IMR-90 (cell line): ENCODE measurements at regions not wholly inside any gene's neighbourhood (a gene's known extent, or its start where the extent isn't known, plus 50 kb on each side); places are given as distances from the start of the nearest gene placed in this dataset.
A peak's percentile ranks its signal among the peaks of the same experiment; 100 is the strongest.

ENCODE experiments used
- ATAC-seq: fragments of 200-7000 bp; cut with Tn5 transposase; 2 replicates; pipeline ENCODE4 v1.9.1; 2020; ENCODE audit warnings: low read depth, mild to moderate bottlenecking, moderate library complexity
- BruUV-seq: library from RNA; stranded (reverse); fragments of 400-500 nt; replicated peaks from 2 replicates; lab custom pipeline; 2021; lab: Mats Ljungman, UMichigan
- CTCF ChIA-PET: fragments of 300-600 bp; formaldehyde crosslinking; extraction: SDS; loops from one replicate; lab custom pipeline; 2021; ENCODE audit warnings: antibody characterized with exemption; lab: Yijun Ruan, JAX
- POLR2A ChIA-PET: fragments of 300-600 bp; sonication (Branson Sonifier 250); formaldehyde crosslinking; loops from one replicate; lab custom pipeline; 2022; ENCODE audit warnings: antibody characterized with exemption; ENCODE audit not compliant: unreplicated experiment; lab: Charles Lee
- DNase-seq: peaks from one replicate; pipeline ENCODE4 v3.0.0; 2013
- H2AFZ ChIP-seq: replicated peaks from 2 replicates; pipeline ENCODE3; 2013; ENCODE audit warnings: low read length, mild to moderate bottlenecking; ENCODE audit not compliant: poor library complexity
- H2AK5ac ChIP-seq: 2 replicates; pipeline ENCODE4 v1.6.1; 2013; ENCODE audit warnings: low read depth, low read length, inconsistent platforms
- H2AK9ac ChIP-seq: replicated peaks from 2 replicates; pipeline ENCODE3; 2013; ENCODE audit warnings: mild to moderate bottlenecking, low read depth, low read length, moderate library complexity; ENCODE audit not compliant: poor library complexity
- H2BK120ac ChIP-seq: 2 replicates; pipeline ENCODE4 v1.6.1; 2013; ENCODE audit warnings: low read depth, low read length, inconsistent platforms
- H2BK15ac ChIP-seq: 3 replicates; pipeline ENCODE4 v1.6.1; 2013; ENCODE audit warnings: low read depth, low read length, inconsistent platforms
- H2BK20ac ChIP-seq: 2 replicates; pipeline ENCODE4 v1.6.1; 2013; ENCODE audit warnings: low read depth, mild to moderate bottlenecking, inconsistent platforms, low read length, moderate library complexity
- H2BK5ac ChIP-seq: 2 replicates; pipeline ENCODE4 v1.6.1; 2013; ENCODE audit warnings: mild to moderate bottlenecking, low read depth, low read length, inconsistent platforms; ENCODE audit not compliant: poor library complexity, severe bottlenecking
- H3K14ac ChIP-seq: replicated peaks from 2 replicates; pipeline ENCODE4 v1.6.1; 2013; ENCODE audit warnings: low read depth, low read length, inconsistent platforms
- H3K18ac ChIP-seq: 2 replicates; pipeline ENCODE4 v1.6.1; 2013; ENCODE audit warnings: low read depth, low read length, control low read depth
- H3K23ac ChIP-seq: 2 replicates; pipeline ENCODE4 v1.6.1; 2013; ENCODE audit warnings: low read depth, low read length, inconsistent platforms
- H3K27ac ChIP-seq: 2 replicates; pipeline ENCODE4 v1.5.1; 2013; ENCODE audit warnings: mild to moderate bottlenecking, control low read depth, low read length; ENCODE audit not compliant: insufficient read depth
- H3K27me3 ChIP-seq: 2 replicates; pipeline ENCODE4 v1.6.1; 2013; ENCODE audit warnings: low read length; ENCODE audit not compliant: control insufficient read depth, insufficient read depth
- H3K36me3 ChIP-seq: 2 replicates; pipeline ENCODE4 v1.6.1; 2013; ENCODE audit warnings: low read length, mixed read lengths; ENCODE audit not compliant: control insufficient read depth, insufficient read depth
- H3K4ac ChIP-seq: 2 replicates; pipeline ENCODE4 v1.6.1; 2013; ENCODE audit warnings: low read depth, low read length, inconsistent platforms
- H3K4me1 ChIP-seq: 2 replicates; pipeline ENCODE4 v1.6.1; 2013; ENCODE audit warnings: low read length, mixed read lengths; ENCODE audit not compliant: control insufficient read depth, insufficient read depth
- H3K4me2 ChIP-seq: 2 replicates; pipeline ENCODE4 v1.6.1; 2013; ENCODE audit warnings: low read depth, mild to moderate bottlenecking, control low read depth, low read length, moderate library complexity
- H3K4me3 ChIP-seq: 2 replicates; pipeline ENCODE4 v1.5.1; 2013; ENCODE audit warnings: low read depth, mild to moderate bottlenecking, control low read depth, low read length, moderate library complexity; ENCODE audit not compliant: insufficient read depth
- H3K56ac ChIP-seq: 2 replicates; pipeline ENCODE4 v1.6.1; 2013; ENCODE audit warnings: low read length, inconsistent platforms; ENCODE audit not compliant: insufficient read depth; ENCODE audit errors: extremely low read depth
- H3K79me1 ChIP-seq, 2 experiments: 2 replicates each; pipeline ENCODE4 v1.6.1; 2013; ENCODE audit warnings: low read length in 2 of 2, inconsistent platforms in 1 of 2, low read depth in 1 of 2
- H3K9ac ChIP-seq: 2 replicates; pipeline ENCODE4 v1.6.1; 2013; ENCODE audit warnings: low read depth, low read length, control low read depth
- H3K9me1 ChIP-seq: 2 replicates; pipeline ENCODE4 v1.6.1; 2013; ENCODE audit warnings: low read length, inconsistent platforms; ENCODE audit not compliant: insufficient read depth
- H3K9me3 ChIP-seq: 2 replicates; pipeline ENCODE4 v1.6.1; 2013; ENCODE audit warnings: low read length; ENCODE audit not compliant: control insufficient read depth, insufficient read depth
- H4K20me1 ChIP-seq: 2 replicates; pipeline ENCODE4 v1.6.1; 2013; ENCODE audit warnings: low read length, inconsistent platforms; ENCODE audit not compliant: insufficient read depth
- H4K5ac ChIP-seq: 2 replicates; pipeline ENCODE4 v1.6.1; 2013; ENCODE audit warnings: mild to moderate bottlenecking, low read depth, low read length, control low read depth
- H4K8ac ChIP-seq, 2 experiments: 2 replicates each; pipeline ENCODE4 v1.6.1; 2013; ENCODE audit warnings: low read depth in 2 of 2, low read length in 2 of 2, control low read depth in 1 of 2, inconsistent platforms in 1 of 2
- H4K91ac ChIP-seq: 2 replicates; pipeline ENCODE4 v1.6.1; 2013; ENCODE audit warnings: low read depth, low read length, inconsistent platforms; ENCODE audit not compliant: insufficient read depth
- CHD1 ChIP-seq: IDR thresholded peaks from 2 replicates; pipeline ENCODE4 v1.6.1; 2012; ENCODE audit warnings: low read depth, low read length, improper control_type of control experiment
- FOS ChIP-seq: fragments of 150-350 bp; IDR thresholded peaks from 2 replicates; pipeline ENCODE4 v1.6.1; 2016; ENCODE audit warnings: low read depth, low read length
- MAFK ChIP-seq: IDR thresholded peaks from 2 replicates; pipeline ENCODE4 v1.6.1; 2012; ENCODE audit warnings: low read depth, low read length, improper control_type of control experiment
- MXI1 ChIP-seq: IDR thresholded peaks from 2 replicates; pipeline ENCODE4 v1.6.1; 2012; ENCODE audit warnings: low read depth, mild to moderate bottlenecking, low read length, moderate library complexity, borderline replicate concordance
- NFE2L2 ChIP-seq: fragments of 150-350 bp; IDR thresholded peaks from 2 replicates; pipeline ENCODE4 v1.6.1; 2016; ENCODE audit warnings: low read depth, mild to moderate bottlenecking, low read length
- POLR2A ChIP-seq: IDR thresholded peaks from 2 replicates; pipeline ENCODE4 v1.6.1; 2012; ENCODE audit warnings: mild to moderate bottlenecking, low read depth, low read length
- RCOR1 ChIP-seq: IDR thresholded peaks from 2 replicates; pipeline ENCODE4 v1.6.1; 2012; ENCODE audit warnings: mild to moderate bottlenecking, low read length, improper control_type of control experiment; ENCODE audit not compliant: insufficient replicate concordance
- RFX5 ChIP-seq: IDR thresholded peaks from 2 replicates; pipeline ENCODE4 v1.8.0; 2012; ENCODE audit warnings: low read depth, mild to moderate bottlenecking, low read length, moderate library complexity
- SMC3 ChIP-seq: fragments of 150-350 bp; IDR thresholded peaks from 2 replicates; pipeline ENCODE4 v1.6.1; 2016; ENCODE audit warnings: low read depth, mild to moderate bottlenecking, antibody characterized with exemption, low read length, moderate library complexity
- WGBS, 2 experiments: methylation state at CpG; one replicate each; pipeline versions ENCODE4 v1.1.5 to v1.1.7; 2013; ENCODE audit warnings: missing lambda C conversion rate in 2 of 2; ENCODE audit not compliant: insufficient read length in 1 of 2; ENCODE audit errors: extremely low coverage in 2 of 2; 5-methylcytosine and 5-hydroxymethylcytosine counted together
- dilution Hi-C: fragments of 300-500 bp; cut with HindIII; formaldehyde crosslinking; loops from one replicate; pipeline ENCODE4 v1.14.3; 2018; ENCODE audit warnings: low sequenced_read_pairs; ENCODE audit not compliant: unreplicated experiment
- in situ Hi-C: fragments of 300-500 bp; cut with MboI; formaldehyde crosslinking; loops from 3 replicates; pipeline ENCODE4 v1.14.3; 2019; ENCODE audit warnings: low sequenced_read_pairs, inconsistent platforms, mixed read lengths
- intact Hi-C: fragments of 100-400 bp; cut with micrococcal nuclease; formaldehyde crosslinking; loops from 2 replicates; pipeline ENCODE4 v1.10.0; 2022
- TF ChIP-seq, protein P1 (sequence below): fragments of 150-350 bp; IDR thresholded peaks from 2 replicates; pipeline ENCODE4 v1.6.1; 2017; ENCODE audit warnings: mild to moderate bottlenecking, antibody characterized with exemption, low read length, low read depth
- TF ChIP-seq, protein P2 (sequence below): fragments of 150-350 bp; IDR thresholded peaks from 2 replicates; pipeline ENCODE4 v1.6.1; 2016; ENCODE audit warnings: low read depth, mild to moderate bottlenecking, low read length, moderate library complexity, borderline replicate concordance
- TF ChIP-seq, protein P3 (sequence below): conservative IDR thresholded peaks from 2 replicates; pipeline ENCODE4 v1.5.1; 2012; ENCODE audit warnings: mild to moderate bottlenecking, low read depth, low read length, improper control_type of control experiment

DNA sequence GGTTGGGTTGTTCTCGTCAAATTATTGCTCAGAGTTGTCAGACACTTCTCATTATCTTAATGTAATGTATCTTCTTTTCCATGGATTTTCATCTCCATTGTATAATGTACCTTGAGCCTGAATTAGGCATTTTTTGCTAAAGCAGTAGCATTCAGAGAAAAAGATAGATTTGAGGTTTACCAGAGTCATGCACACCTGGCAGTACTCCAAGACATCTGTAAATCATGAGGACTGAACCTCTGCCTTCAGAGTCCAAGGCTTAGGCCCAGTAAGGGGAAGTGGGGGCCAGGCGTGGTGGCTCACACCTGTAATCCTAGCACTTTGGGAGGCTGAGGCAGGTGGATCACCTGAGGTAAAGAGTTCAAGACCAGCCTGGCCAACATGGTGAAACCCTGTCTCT is 624.3 kb upstream of the MBL2 start:
- dilution Hi-C loops, result no loop called here
- WGBS, 2 experiments, result no CpG with 5 or more reads among the region's 2 CpGs
- ATAC-seq, result no peak
- no peak overlapping the region for H4K91ac ChIP-seq
- no peak overlapping the region for H2AK9ac ChIP-seq
- H3K23ac ChIP-seq, result no peak overlapping the region
- intact Hi-C loops, result no loop called here
- ChIA-PET CTCF (no interaction called here), POLR2A (no interaction called here)
- H3K27ac ChIP-seq, result no peak overlapping the region
- no peak overlapping the region for H3K4ac ChIP-seq
- no peak overlapping the region for H2AK5ac ChIP-seq
- no peak overlapping the region for H3K4me2 ChIP-seq
- H3K79me1 ChIP-seq, result no peaks in the 10 kb centered on the region
- peak; percentile 5 for DNase-seq
- no peak overlapping the region for H2BK15ac ChIP-seq
- no peak overlapping the region for H3K4me3 ChIP-seq
- no peak overlapping the region for H4K8ac ChIP-seq
- no peaks in the 10 kb centered on the region for H3K36me3 ChIP-seq
- no peak overlapping the region for H4K5ac ChIP-seq
- no peak overlapping the region for H3K56ac ChIP-seq
- TF ChIP-seq RCOR1 (no peak), MAFK (no peak), CHD1 (no peak), RFX5 (no peak), POLR2A (no peak), SMC3 (no peak), MXI1 (no peak), FOS (no peak), NFE2L2 (no peak)
- TF ChIP-seq, protein P1, sequence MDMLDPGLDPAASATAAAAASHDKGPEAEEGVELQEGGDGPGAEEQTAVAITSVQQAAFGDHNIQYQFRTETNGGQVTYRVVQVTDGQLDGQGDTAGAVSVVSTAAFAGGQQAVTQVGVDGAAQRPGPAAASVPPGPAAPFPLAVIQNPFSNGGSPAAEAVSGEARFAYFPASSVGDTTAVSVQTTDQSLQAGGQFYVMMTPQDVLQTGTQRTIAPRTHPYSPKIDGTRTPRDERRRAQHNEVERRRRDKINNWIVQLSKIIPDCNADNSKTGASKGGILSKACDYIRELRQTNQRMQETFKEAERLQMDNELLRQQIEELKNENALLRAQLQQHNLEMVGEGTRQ, result no peak
- TF ChIP-seq, protein P2, sequence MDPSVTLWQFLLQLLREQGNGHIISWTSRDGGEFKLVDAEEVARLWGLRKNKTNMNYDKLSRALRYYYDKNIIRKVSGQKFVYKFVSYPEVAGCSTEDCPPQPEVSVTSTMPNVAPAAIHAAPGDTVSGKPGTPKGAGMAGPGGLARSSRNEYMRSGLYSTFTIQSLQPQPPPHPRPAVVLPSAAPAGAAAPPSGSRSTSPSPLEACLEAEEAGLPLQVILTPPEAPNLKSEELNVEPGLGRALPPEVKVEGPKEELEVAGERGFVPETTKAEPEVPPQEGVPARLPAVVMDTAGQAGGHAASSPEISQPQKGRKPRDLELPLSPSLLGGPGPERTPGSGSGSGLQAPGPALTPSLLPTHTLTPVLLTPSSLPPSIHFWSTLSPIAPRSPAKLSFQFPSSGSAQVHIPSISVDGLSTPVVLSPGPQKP, result no peak
- TF ChIP-seq, protein P3, sequence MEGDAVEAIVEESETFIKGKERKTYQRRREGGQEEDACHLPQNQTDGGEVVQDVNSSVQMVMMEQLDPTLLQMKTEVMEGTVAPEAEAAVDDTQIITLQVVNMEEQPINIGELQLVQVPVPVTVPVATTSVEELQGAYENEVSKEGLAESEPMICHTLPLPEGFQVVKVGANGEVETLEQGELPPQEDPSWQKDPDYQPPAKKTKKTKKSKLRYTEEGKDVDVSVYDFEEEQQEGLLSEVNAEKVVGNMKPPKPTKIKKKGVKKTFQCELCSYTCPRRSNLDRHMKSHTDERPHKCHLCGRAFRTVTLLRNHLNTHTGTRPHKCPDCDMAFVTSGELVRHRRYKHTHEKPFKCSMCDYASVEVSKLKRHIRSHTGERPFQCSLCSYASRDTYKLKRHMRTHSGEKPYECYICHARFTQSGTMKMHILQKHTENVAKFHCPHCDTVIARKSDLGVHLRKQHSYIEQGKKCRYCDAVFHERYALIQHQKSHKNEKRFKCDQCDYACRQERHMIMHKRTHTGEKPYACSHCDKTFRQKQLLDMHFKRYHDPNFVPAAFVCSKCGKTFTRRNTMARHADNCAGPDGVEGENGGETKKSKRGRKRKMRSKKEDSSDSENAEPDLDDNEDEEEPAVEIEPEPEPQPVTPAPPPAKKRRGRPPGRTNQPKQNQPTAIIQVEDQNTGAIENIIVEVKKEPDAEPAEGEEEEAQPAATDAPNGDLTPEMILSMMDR, result no peak
- no peaks in the 10 kb centered on the region; the same call in 1 of the 2 replicates for H3K9me3 ChIP-seq
- no peak overlapping the region for H2BK120ac ChIP-seq
- no peak overlapping the region for H3K14ac ChIP-seq
- no peak overlapping the region for H2BK20ac ChIP-seq
- no peaks in the 10 kb centered on the region for H3K27me3 ChIP-seq
- H3K4me1 ChIP-seq, result no peaks in the 10 kb centered on the region
- BruUV-seq, result no TSS peak
- in situ Hi-C loops, result no loop called here
- H4K20me1 ChIP-seq, result no peaks in the 10 kb centered on the region
- no peaks in the 10 kb centered on the region for H3K9me1 ChIP-seq
- H2AFZ ChIP-seq, result no peak overlapping the region
- H2BK5ac ChIP-seq, result no peak overlapping the region
- H3K18ac ChIP-seq, result no peak overlapping the region
- H3K9ac ChIP-seq, result no peak overlapping the region
